ENCODE measurements at regions not wholly inside any gene's neighbourhood (a gene's known extent, or its start where the extent isn't known, plus 50 kb on each side); places are given as distances from the start of the nearest gene placed in this dataset.

- DNase-seq (ENCODE audit: low read depth in 1 of 2, low spot score in 2 of 2) (no peak), FAIRE-seq (no peak)
- no peak overlapping the region for H2BK20ac ChIP-seq (ENCODE audit: low read length)
- H4K91ac ChIP-seq (replicated peaks; ENCODE audit: insufficient read length, low read length), result no peak overlapping the region
- H2BK12ac ChIP-seq (ENCODE audit: low read depth, low read length), result no peak overlapping the region
- H3K4me2 ChIP-seq (ENCODE audit: insufficient read depth in 1 of 2, low read depth in 2 of 2, low read length in 2 of 2), result no peak overlapping the region
- H2BK120ac ChIP-seq (replicated peaks; ENCODE audit: low read depth, low read length), result no peak overlapping the region
- no peaks in the 10 kb centered on the region for H3K79me1 ChIP-seq (ENCODE audit: low read depth, low read length)
- H3K4me3 ChIP-seq (ENCODE audit: extremely low read depth in 1 of 4, insufficient read depth in 2 of 4, low read depth in 3 of 4, low read length in 4 of 4), result no peak overlapping the region
- H3K4ac ChIP-seq (replicated peaks; ENCODE audit: insufficient read length, low read depth, low read length), result no peak overlapping the region
- no peaks in the 10 kb centered on the region for H3K27me3 ChIP-seq (replicated peaks in 1 of 4; ENCODE audit: control insufficient read depth in 3 of 4, extremely low read depth in 1 of 4, insufficient read depth in 3 of 4, low read length in 3 of 4)
- ChIA-PET CTCF (ENCODE audit: partially characterized antibody) (no interaction called here), POLR2A (ENCODE audit: partially characterized antibody) (no interaction called here)
- H3K9me3 ChIP-seq (ENCODE audit: insufficient read depth in 2 of 2, low read depth in 1 of 2, low read length in 1 of 2), result peaks cover 0 to 12% of the 10 kb centered on the region in 2 experiments; a peak in 3 of 4 replicates
- H2BK5ac ChIP-seq (ENCODE audit: low read depth, low read length), result no peak overlapping the region
- H3K18ac ChIP-seq (ENCODE audit: extremely low read depth, low read length), result no peak overlapping the region
- peak overlapping the region; percentile 25; the same call in 1 of the 2 replicates for H3K27ac ChIP-seq (ENCODE audit: low read depth, low read length)
- TF ChIP-seq POLR2A (IDR thresholded peaks at IDR 0.05; ENCODE audit: control extremely low read depth in 1 of 2, low read depth in 2 of 2, low read length in 2 of 2) (no peak), SP2 (IDR thresholded peaks at IDR 0.05; ENCODE audit: low read length) (no peak)
- no peak overlapping the region for H3K9ac ChIP-seq (replicated peaks in 1 of 4; ENCODE audit: extremely low read depth in 1 of 4, low read depth in 3 of 4, low read length in 3 of 4)
- no peak overlapping the region for H2AK5ac ChIP-seq (ENCODE audit: low read depth, low read length)
- H2AFZ ChIP-seq (ENCODE audit: low read length), result no peak overlapping the region
- H3K23ac ChIP-seq (ENCODE audit: insufficient read length), result no peak overlapping the region
- H3K14ac ChIP-seq (ENCODE audit: insufficient read length), result no peak overlapping the region
- no peaks in the 10 kb centered on the region for H3K36me3 ChIP-seq (ENCODE audit: control insufficient read depth in 2 of 4, insufficient read depth in 4 of 4, low read length in 3 of 4)
- H3K79me2 ChIP-seq (ENCODE audit: control insufficient read depth in 1 of 2, insufficient read depth in 2 of 2, low read length in 2 of 2), result no peaks in the 10 kb centered on the region
- H4K20me1 ChIP-seq (replicated peaks in 1 of 2; ENCODE audit: control insufficient read depth in 1 of 2, insufficient read depth in 2 of 2, low read length in 2 of 2), result no peaks in the 10 kb centered on the region
- no peak overlapping the region for H3K56ac ChIP-seq (replicated peaks; ENCODE audit: insufficient read length, low read depth, low read length)
- H2BK15ac ChIP-seq (ENCODE audit: low read length), result no peak overlapping the region
- no peaks in the 10 kb centered on the region for H3K23me2 ChIP-seq (ENCODE audit: low read depth, low read length)
- H3K4me1 ChIP-seq (replicated peaks in 1 of 4; ENCODE audit: control insufficient read depth in 3 of 4, insufficient read depth in 4 of 4, low read length in 3 of 4), result no peaks in the 10 kb centered on the region
- H4K8ac ChIP-seq (ENCODE audit: extremely low read depth, insufficient read depth, low read length), result no peak overlapping the region
- H4K5ac ChIP-seq (ENCODE audit: insufficient read length, low read depth, low read length), result no peak overlapping the region
Observed at GRCh38 chr6:79838851-79839250, 108.5 kb downstream of the ELOVL4 start.

Data from H1 (cell line).